ENCODE measurements at regions not wholly inside any gene's neighbourhood (a gene's known extent, or its start where the extent isn't known, plus 50 kb on each side); places are given as distances from the start of the nearest gene placed in this dataset.

DNA sequence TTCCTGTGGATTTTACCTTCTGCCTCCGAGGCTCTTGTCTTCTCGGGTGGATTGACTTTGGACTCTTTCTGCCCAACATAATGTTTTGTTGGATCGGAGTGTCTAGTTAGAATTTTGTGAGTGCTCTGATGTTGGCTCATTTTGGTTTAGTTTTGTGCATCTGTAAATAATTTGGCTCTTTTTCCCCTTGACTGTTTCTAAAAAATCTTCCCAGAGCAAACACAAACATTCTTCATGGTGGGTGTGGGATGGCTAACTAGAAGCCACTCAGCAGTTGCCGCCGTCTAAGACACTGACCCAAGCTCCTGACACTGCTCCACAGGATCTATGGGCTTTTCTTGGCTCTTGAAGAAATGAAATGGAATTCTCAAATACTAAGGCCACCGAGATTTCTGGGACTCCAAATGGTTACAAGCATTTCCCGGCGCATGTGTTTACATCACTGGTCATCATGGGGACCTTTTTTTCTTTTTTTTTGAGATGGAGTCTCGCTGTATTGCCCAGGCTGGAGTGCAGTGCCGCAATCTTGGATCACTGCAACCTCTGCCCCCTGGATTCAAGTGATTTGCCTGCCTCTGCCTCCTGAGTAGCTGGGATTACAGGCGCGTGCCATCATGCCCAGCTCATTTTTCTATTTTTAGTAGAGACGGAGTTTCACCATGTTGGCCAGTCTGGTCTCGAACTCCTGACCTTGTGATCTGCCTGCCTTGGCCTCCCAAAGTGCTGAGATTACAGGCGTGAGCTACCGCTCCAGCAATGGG is 92.0 kb upstream of the FRMD1 start:
- TF ChIP-seq EZH2 (IDR thresholded peaks at IDR 0.05) (no peak), ELF1 (IDR thresholded peaks at IDR 0.05; ENCODE audit: borderline replicate concordance, low read depth) (no peak), POLR2AphosphoS5 (IDR thresholded peaks at IDR 0.05; ENCODE audit: low read depth, low read length) (no peak), POLR2A (IDR thresholded peaks at IDR 0.05; ENCODE audit: borderline replicate concordance, extremely low read depth, insufficient read depth, insufficient read length) (no peak), JUND (IDR thresholded peaks at IDR 0.05) (no peak), ZFX (IDR thresholded peaks at IDR 0.05) (no peak)
- TF ChIP-seq, protein P1, sequence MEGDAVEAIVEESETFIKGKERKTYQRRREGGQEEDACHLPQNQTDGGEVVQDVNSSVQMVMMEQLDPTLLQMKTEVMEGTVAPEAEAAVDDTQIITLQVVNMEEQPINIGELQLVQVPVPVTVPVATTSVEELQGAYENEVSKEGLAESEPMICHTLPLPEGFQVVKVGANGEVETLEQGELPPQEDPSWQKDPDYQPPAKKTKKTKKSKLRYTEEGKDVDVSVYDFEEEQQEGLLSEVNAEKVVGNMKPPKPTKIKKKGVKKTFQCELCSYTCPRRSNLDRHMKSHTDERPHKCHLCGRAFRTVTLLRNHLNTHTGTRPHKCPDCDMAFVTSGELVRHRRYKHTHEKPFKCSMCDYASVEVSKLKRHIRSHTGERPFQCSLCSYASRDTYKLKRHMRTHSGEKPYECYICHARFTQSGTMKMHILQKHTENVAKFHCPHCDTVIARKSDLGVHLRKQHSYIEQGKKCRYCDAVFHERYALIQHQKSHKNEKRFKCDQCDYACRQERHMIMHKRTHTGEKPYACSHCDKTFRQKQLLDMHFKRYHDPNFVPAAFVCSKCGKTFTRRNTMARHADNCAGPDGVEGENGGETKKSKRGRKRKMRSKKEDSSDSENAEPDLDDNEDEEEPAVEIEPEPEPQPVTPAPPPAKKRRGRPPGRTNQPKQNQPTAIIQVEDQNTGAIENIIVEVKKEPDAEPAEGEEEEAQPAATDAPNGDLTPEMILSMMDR (IDR thresholded peaks at IDR 0.05 in 2 of 3, conservative IDR thresholded peaks at IDR 0.05 in 1 of 3; ENCODE audit: borderline replicate concordance in 1 of 3, insufficient read depth in 1 of 3, low read depth in 2 of 3, low read length in 2 of 3): no peak
- TF ChIP-seq, protein P2, sequence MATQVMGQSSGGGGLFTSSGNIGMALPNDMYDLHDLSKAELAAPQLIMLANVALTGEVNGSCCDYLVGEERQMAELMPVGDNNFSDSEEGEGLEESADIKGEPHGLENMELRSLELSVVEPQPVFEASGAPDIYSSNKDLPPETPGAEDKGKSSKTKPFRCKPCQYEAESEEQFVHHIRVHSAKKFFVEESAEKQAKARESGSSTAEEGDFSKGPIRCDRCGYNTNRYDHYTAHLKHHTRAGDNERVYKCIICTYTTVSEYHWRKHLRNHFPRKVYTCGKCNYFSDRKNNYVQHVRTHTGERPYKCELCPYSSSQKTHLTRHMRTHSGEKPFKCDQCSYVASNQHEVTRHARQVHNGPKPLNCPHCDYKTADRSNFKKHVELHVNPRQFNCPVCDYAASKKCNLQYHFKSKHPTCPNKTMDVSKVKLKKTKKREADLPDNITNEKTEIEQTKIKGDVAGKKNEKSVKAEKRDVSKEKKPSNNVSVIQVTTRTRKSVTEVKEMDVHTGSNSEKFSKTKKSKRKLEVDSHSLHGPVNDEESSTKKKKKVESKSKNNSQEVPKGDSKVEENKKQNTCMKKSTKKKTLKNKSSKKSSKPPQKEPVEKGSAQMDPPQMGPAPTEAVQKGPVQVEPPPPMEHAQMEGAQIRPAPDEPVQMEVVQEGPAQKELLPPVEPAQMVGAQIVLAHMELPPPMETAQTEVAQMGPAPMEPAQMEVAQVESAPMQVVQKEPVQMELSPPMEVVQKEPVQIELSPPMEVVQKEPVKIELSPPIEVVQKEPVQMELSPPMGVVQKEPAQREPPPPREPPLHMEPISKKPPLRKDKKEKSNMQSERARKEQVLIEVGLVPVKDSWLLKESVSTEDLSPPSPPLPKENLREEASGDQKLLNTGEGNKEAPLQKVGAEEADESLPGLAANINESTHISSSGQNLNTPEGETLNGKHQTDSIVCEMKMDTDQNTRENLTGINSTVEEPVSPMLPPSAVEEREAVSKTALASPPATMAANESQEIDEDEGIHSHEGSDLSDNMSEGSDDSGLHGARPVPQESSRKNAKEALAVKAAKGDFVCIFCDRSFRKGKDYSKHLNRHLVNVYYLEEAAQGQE (IDR thresholded peaks at IDR 0.05; ENCODE audit: low read depth): no peak
- TF ChIP-seq, protein P3, sequence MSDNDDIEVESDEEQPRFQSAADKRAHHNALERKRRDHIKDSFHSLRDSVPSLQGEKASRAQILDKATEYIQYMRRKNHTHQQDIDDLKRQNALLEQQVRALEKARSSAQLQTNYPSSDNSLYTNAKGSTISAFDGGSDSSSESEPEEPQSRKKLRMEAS (IDR thresholded peaks at IDR 0.05): no peak
